Tibial nerve (tissue), 4 donors: ENCODE measurements at regions not wholly inside any gene's neighbourhood (a gene's known extent, or its start where the extent isn't known, plus 50 kb on each side); places are given as distances from the start of the nearest gene placed in this dataset.

Source experiments
- CTCF ChIP-seq, 5 experiments: fragments of 200-600 bp in 3 of 5; fragments of 450-650 bp in 2 of 5; sonication (generic) in 3 of 5; IDR thresholded peaks; one replicate each; pipeline ENCODE4 v1.5.1; 2016 to 2019; ENCODE audit warnings: antibody characterized with exemption in 5 of 5, mild to moderate bottlenecking in 3 of 5, moderate library complexity in 2 of 5
- EP300 ChIP-seq, 2 donors: sonication (generic); formaldehyde crosslinking; IDR thresholded peaks; one replicate each; pipeline ENCODE4 v1.6.1; 2017; ENCODE audit warnings: antibody characterized with exemption in 2 of 2, mild to moderate bottlenecking in 1 of 2
- POLR2A ChIP-seq, 2 donors: fragments of 450-650 bp; IDR thresholded peaks; one replicate each; pipeline ENCODE4 v1.6.1; 2017; ENCODE audit warnings: antibody characterized with exemption in 2 of 2, mild to moderate bottlenecking in 2 of 2, moderate library complexity in 2 of 2

GRCh38 chr7:137080516-137081203, 212.2 kb downstream of the CHRM2 start:
- TF ChIP-seq CTCF (IDR thresholded peaks at IDR 0.05) (no peak), POLR2A (IDR thresholded peaks at IDR 0.05) (no peak), EP300 (IDR thresholded peaks at IDR 0.05) (no peak)
